AG04450 (cell line): ENCODE measurements at regions not wholly inside any gene's neighbourhood (a gene's known extent, or its start where the extent isn't known, plus 50 kb on each side); places are given as distances from the start of the nearest gene placed in this dataset.

ENCODE experiments used
- CTCF ChIA-PET: fragments of 300-600, 350-600 bp; formaldehyde crosslinking; extraction: SDS; loops from one replicate; lab custom pipeline; 2022; ENCODE audit warnings: antibody characterized with exemption, inconsistent platforms; lab: Charles Lee
- POLR2A ChIA-PET: fragments of 350-600 bp; formaldehyde crosslinking; extraction: SDS; loops from one replicate; lab custom pipeline; 2021; ENCODE audit warnings: antibody characterized with exemption, inconsistent platforms; lab: Yijun Ruan, JAX
- DNase-seq: peaks from one replicate; pipeline ENCODE4 v3.0.0-alpha.2; 2011; ENCODE audit warnings: low read depth, low spot score
- H3K27ac ChIP-seq: one replicate; pipeline ENCODE4 v1.5.1; 2012; ENCODE audit warnings: low read depth, low read length, control low read depth
- H3K27me3 ChIP-seq: one replicate; pipeline ENCODE4 v1.6.0; 2012; ENCODE audit warnings: low read length; ENCODE audit not compliant: control insufficient read depth, insufficient read depth
- H3K4me3 ChIP-seq: 2 replicates; pipeline ENCODE4 v1.5.1; 2011; ENCODE audit warnings: mild to moderate bottlenecking, low read depth, low read length, control low read depth
- H3K9me3 ChIP-seq: 2 replicates; pipeline ENCODE4 v1.5.1; 2012; ENCODE audit warnings: low read length; ENCODE audit not compliant: control insufficient read depth, insufficient read depth
- CTCF ChIP-seq: IDR thresholded peaks from 2 replicates; pipeline ENCODE4 v1.5.1; 2011; ENCODE audit warnings: low read depth, low read length, control low read depth, inconsistent platforms

GRCh38 chrX:936979-937769 lies 275.3 kb downstream of the CRLF2 start:
- CTCF ChIA-PET, result no interaction called here

GRCh38 chrX:933611-934010 lies 278.8 kb downstream of the CRLF2 start:
- H3K9me3 ChIP-seq, result peaks cover 38% of the 10 kb centered on the region
- ChIA-PET POLR2A (no interaction called here), CTCF (no interaction called here)
- TF ChIP-seq CTCF, result no peak
- no peak for DNase-seq
- H3K27ac ChIP-seq, result no peak overlapping the region
- H3K27me3 ChIP-seq, result no peaks in the 10 kb centered on the region
- no peak overlapping the region for H3K4me3 ChIP-seq

More at GRCh38 chrX:936979-937769, 275.3 kb downstream of the CRLF2 start:
- TF ChIP-seq CTCF, result no peak
- no peak for DNase-seq
- H3K4me3 ChIP-seq, result no peak overlapping the region
- peaks cover 49% of the 10 kb centered on the region for H3K9me3 ChIP-seq
- no peak overlapping the region for H3K27ac ChIP-seq
- no peaks in the 10 kb centered on the region for H3K27me3 ChIP-seq
- POLR2A ChIA-PET, result no interaction called here

DNA sequence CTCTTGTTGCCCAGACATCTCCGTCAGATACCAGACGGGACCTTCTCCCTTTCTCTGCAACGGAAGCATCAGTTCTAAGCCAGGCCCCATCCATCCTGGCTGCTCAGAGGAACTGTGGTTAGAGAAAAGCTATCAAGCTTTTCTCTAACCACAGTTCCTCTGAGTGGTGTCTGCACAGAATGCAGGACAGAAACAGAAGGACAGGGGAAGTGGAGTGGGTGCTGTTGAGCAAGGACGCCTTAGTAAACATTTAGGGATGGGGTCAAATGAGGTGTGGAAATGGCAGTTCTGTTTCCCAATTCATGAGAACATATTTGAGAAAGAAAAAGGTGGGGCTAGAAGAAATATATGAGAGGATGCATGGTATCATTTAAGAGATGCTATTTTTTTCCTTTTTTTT lies 283.8 kb downstream of the CRLF2 start:
- DNase-seq, result no peak
- ChIA-PET POLR2A (no interaction called here), CTCF (no interaction called here)
- H3K27me3 ChIP-seq, result no peaks in the 10 kb centered on the region
- H3K9me3 ChIP-seq, result peaks cover 34% of the 10 kb centered on the region
- H3K4me3 ChIP-seq, result no peak overlapping the region
- H3K27ac ChIP-seq, result no peak overlapping the region
- TF ChIP-seq CTCF, result no peak

DNA sequence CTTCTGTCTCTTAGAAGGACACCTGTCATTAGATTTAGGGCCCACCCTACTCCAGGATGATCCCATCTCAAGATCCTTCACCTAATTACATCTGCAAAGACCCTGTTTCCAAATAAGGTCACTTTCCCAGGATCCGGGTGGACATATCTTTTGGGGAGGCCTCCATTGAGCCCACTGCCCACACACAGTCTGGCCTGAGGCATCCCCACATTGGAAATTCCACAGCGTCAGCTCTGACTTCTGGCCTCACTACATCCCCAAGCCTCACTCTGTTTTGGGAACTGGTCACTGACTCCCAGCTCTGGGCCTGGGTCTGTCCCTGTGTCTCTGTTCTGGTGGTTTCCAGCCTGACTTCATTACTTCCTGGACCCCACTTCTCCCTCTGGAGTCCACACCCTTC lies 285.5 kb downstream of the CRLF2 start:
- DNase-seq, result no peak
- H3K27me3 ChIP-seq, result no peaks in the 10 kb centered on the region
- H3K4me3 ChIP-seq, result no peak overlapping the region
- TF ChIP-seq CTCF, result no peak
- POLR2A ChIA-PET, result no interaction called here
- no peak overlapping the region for H3K27ac ChIP-seq
- CTCF ChIA-PET, result no interaction called here
- H3K9me3 ChIP-seq, result peaks cover 43% of the 10 kb centered on the region

DNA sequence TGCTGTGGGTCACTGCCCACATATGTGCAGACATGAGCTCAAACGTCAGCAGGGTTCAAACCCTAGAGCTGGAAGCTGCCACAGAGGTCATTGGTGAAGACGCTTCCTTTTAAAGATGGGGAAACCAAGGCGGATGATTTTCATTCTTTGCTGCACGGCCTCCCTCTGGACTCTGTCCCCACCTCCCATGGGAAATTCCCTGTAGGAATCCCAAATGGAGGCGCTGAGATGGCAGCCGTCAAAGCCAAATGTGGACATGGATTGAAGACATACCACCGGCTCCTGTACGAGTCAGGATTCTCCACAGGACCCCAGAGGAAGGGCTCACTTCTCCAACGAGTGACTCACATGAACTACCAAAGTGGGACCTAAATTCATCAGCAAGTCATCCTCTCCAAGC lies 286.4 kb downstream of the CRLF2 start:
- no peak for DNase-seq
- no peak overlapping the region for H3K27ac ChIP-seq
- no peak overlapping the region for H3K4me3 ChIP-seq
- CTCF ChIA-PET, result no interaction called here
- POLR2A ChIA-PET, result no interaction called here
- peaks cover 38% of the 10 kb centered on the region for H3K9me3 ChIP-seq
- H3K27me3 ChIP-seq, result no peaks in the 10 kb centered on the region
- TF ChIP-seq CTCF, result no peak
